Cerebellar nuclear complex (tissue), 1 donor: ENCODE measurements at regions not wholly inside any gene's neighbourhood (a gene's known extent, or its start where the extent isn't known, plus 50 kb on each side); places are given as distances from the start of the nearest gene placed in this dataset.

Experiments used
- DNase-seq, 2 experiments: peaks; one replicate each; lab custom pipeline; 2025; lab: John Stamatoyannopoulos, UW

- no peak for DNase-seq
Measured at GRCh38 chr22:27689664-27690063, 111.9 kb downstream of the MN1 start.

- DNase-seq: no peak
Measured at GRCh38 chr22:27690599-27690998, 111.0 kb downstream of the MN1 start.

- no peak for DNase-seq
Measured at GRCh38 chr22:27692243-27692642, 109.3 kb downstream of the MN1 start.

GRCh38 chr22:27695925-27696324 lies 105.6 kb downstream of the MN1 start:
- DNase-seq: no peak

GRCh38 chr22:27697888-27698287 lies 103.7 kb downstream of the MN1 start:
- no peak for DNase-seq
